Neural cell (in vitro differentiated cells): ENCODE measurements at regions not wholly inside any gene's neighbourhood (a gene's known extent, or its start where the extent isn't known, plus 50 kb on each side); places are given as distances from the start of the nearest gene placed in this dataset.

Experiments used
- H2AFZ ChIP-seq: fragments of 200-600, 300-800 bp; sonication (generic), shearing (Covaris generic); 2 replicates; pipeline ENCODE4 v1.6.0; 2014; ENCODE audit warnings: low read depth, mild to moderate bottlenecking, antibody characterized with exemption, low read length, moderate library complexity
- H3F3A ChIP-seq: fragments of 200-600 bp; shearing (Covaris generic); 2 replicates; pipeline ENCODE4 v1.6.1; 2016; ENCODE audit warnings: mild to moderate bottlenecking, moderate library complexity, mixed read lengths, antibody characterized with exemption, low read length; ENCODE audit not compliant: insufficient read depth, poor library complexity, severe bottlenecking
- H3K27ac ChIP-seq: fragments of 200-600, 300-800 bp; sonication (generic), shearing (Covaris generic); 2 replicates; pipeline ENCODE4 v1.5.1; 2014; ENCODE audit warnings: mild to moderate bottlenecking, low read length, moderate library complexity
- H3K27me3 ChIP-seq: fragments of 300-800, 200-600 bp; sonication (generic), shearing (Covaris generic); 2 replicates; pipeline ENCODE4 v1.6.0; 2014; ENCODE audit warnings: mild to moderate bottlenecking, low read depth, low read length, moderate library complexity; ENCODE audit not compliant: insufficient read depth
- H3K36me3 ChIP-seq: fragments of 300-800, 200-600 bp; sonication (generic), shearing (Covaris generic); 2 replicates; pipeline ENCODE4 v1.5.1; 2014; ENCODE audit warnings: mild to moderate bottlenecking, antibody characterized with exemption, low read length, moderate library complexity; ENCODE audit not compliant: insufficient read depth
- H3K4me2 ChIP-seq: fragments of 300-800, 200-600 bp; sonication (generic), shearing (Covaris generic); 2 replicates; pipeline ENCODE4 v1.6.0; 2014; ENCODE audit warnings: mild to moderate bottlenecking, low read length
- H3K4me3 ChIP-seq: fragments of 300-800, 200-600 bp; sonication (generic), shearing (Covaris generic); 2 replicates; pipeline ENCODE4 v1.5.1; 2014; ENCODE audit warnings: mild to moderate bottlenecking, low read length, moderate library complexity
- H3K79me2 ChIP-seq: fragments of 200-600 bp; shearing (Covaris generic); replicated peaks from 2 replicates; pipeline ENCODE4 v1.6.0; 2014; ENCODE audit warnings: mild to moderate bottlenecking, low read length, moderate library complexity; ENCODE audit not compliant: insufficient read depth
- H3K9ac ChIP-seq: fragments of 300-800, 200-600 bp; sonication (generic), shearing (Covaris generic); 2 replicates; pipeline ENCODE4 v1.6.1; 2016; ENCODE audit warnings: mild to moderate bottlenecking, low read length, mixed read lengths
- H3K9me2 ChIP-seq: fragments of 200-600 bp; shearing (Covaris generic); 2 replicates; pipeline ENCODE4 v1.6.1; 2016; ENCODE audit warnings: mild to moderate bottlenecking, low read length, mixed read lengths; ENCODE audit not compliant: insufficient read depth
- H3K9me3 ChIP-seq: fragments of 200-600, 300-800 bp; sonication (generic), shearing (Covaris generic); 2 replicates; pipeline ENCODE4 v1.6.1; 2016; ENCODE audit warnings: mild to moderate bottlenecking, mixed run types, low read length, moderate library complexity, mixed read lengths
- H4K20me1 ChIP-seq: fragments of 200-600 bp; shearing (Covaris generic); 2 replicates; pipeline ENCODE4 v1.6.1; 2016; ENCODE audit warnings: mild to moderate bottlenecking, mixed run types; ENCODE audit not compliant: insufficient read depth
- CTCF ChIP-seq: fragments of 450-650 bp; IDR thresholded peaks from 2 replicates; pipeline ENCODE4 v1.5.1; 2014; ENCODE audit warnings: antibody characterized with exemption, mild to moderate bottlenecking, moderate library complexity; ENCODE audit not compliant: poor library complexity, severe bottlenecking
- EP300 ChIP-seq: fragments of 450-650 bp; conservative IDR thresholded peaks from 2 replicates; pipeline ENCODE4 v1.6.1; 2014; ENCODE audit warnings: antibody characterized with exemption, mild to moderate bottlenecking, moderate library complexity; ENCODE audit not compliant: poor library complexity, severe bottlenecking
- EZH2 ChIP-seq: fragments of 200-600, 300-800 bp; shearing (Covaris generic), sonication (generic); IDR thresholded peaks from 2 replicates; pipeline ENCODE4 v1.6.1; 2014; ENCODE audit warnings: antibody characterized with exemption, low read length, borderline replicate concordance, mild to moderate bottlenecking; ENCODE audit not compliant: insufficient read depth, poor library complexity, severe bottlenecking
- MXI1 ChIP-seq: fragments of 450-650 bp; conservative IDR thresholded peaks from 2 replicates; pipeline ENCODE4 v1.6.1; 2014; ENCODE audit warnings: antibody characterized with exemption, mild to moderate bottlenecking; ENCODE audit not compliant: poor library complexity, severe bottlenecking
- POLR2AphosphoS5 ChIP-seq: IDR thresholded peaks from 2 replicates; pipeline ENCODE4 v1.6.1; 2012
- RAD21 ChIP-seq: fragments of 450-650 bp; conservative IDR thresholded peaks from 2 replicates; pipeline ENCODE4 v1.6.1; 2014; ENCODE audit warnings: antibody characterized with exemption, mild to moderate bottlenecking, moderate library complexity
- SMC3 ChIP-seq: fragments of 450-650 bp; conservative IDR thresholded peaks from 2 replicates; pipeline ENCODE4 v1.6.1; 2014; ENCODE audit warnings: antibody characterized with exemption, mild to moderate bottlenecking, moderate library complexity; ENCODE audit not compliant: poor library complexity
- TAF1 ChIP-seq: IDR thresholded peaks from 2 replicates; pipeline ENCODE4 v1.6.1; 2012; ENCODE audit warnings: low read depth
- TF ChIP-seq, protein P1 (sequence below): IDR thresholded peaks from 2 replicates; pipeline ENCODE4 v1.6.1; 2012; ENCODE audit warnings: borderline replicate concordance

GRCh38 chr7:106767498-106768323 is 97.4 kb upstream of the PIK3CG start:
- Histone ChIP-seq H3K27ac (no peak overlapping the region), H3K36me3 (no peaks in the 10 kb centered on the region), H3K79me2 (no peaks in the 10 kb centered on the region), H3K9me3 (no peaks in the 10 kb centered on the region), H3K4me2 (no peak overlapping the region), H3K9ac (no peak overlapping the region), H3K9me2 (no peaks in the 10 kb centered on the region), H4K20me1 (no peaks in the 10 kb centered on the region), H2AFZ (no peak overlapping the region), H3K27me3 (no peaks in the 10 kb centered on the region), H3F3A (no peaks in the 10 kb centered on the region), H3K4me3 (no peak overlapping the region)
- TF ChIP-seq MXI1 (no peak), TAF1 (no peak), CTCF (no peak), EP300 (no peak), SMC3 (no peak), POLR2AphosphoS5 (no peak), EZH2 (no peak), RAD21 (no peak)
- TF ChIP-seq, protein P1, sequence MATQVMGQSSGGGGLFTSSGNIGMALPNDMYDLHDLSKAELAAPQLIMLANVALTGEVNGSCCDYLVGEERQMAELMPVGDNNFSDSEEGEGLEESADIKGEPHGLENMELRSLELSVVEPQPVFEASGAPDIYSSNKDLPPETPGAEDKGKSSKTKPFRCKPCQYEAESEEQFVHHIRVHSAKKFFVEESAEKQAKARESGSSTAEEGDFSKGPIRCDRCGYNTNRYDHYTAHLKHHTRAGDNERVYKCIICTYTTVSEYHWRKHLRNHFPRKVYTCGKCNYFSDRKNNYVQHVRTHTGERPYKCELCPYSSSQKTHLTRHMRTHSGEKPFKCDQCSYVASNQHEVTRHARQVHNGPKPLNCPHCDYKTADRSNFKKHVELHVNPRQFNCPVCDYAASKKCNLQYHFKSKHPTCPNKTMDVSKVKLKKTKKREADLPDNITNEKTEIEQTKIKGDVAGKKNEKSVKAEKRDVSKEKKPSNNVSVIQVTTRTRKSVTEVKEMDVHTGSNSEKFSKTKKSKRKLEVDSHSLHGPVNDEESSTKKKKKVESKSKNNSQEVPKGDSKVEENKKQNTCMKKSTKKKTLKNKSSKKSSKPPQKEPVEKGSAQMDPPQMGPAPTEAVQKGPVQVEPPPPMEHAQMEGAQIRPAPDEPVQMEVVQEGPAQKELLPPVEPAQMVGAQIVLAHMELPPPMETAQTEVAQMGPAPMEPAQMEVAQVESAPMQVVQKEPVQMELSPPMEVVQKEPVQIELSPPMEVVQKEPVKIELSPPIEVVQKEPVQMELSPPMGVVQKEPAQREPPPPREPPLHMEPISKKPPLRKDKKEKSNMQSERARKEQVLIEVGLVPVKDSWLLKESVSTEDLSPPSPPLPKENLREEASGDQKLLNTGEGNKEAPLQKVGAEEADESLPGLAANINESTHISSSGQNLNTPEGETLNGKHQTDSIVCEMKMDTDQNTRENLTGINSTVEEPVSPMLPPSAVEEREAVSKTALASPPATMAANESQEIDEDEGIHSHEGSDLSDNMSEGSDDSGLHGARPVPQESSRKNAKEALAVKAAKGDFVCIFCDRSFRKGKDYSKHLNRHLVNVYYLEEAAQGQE: no peak

DNA sequence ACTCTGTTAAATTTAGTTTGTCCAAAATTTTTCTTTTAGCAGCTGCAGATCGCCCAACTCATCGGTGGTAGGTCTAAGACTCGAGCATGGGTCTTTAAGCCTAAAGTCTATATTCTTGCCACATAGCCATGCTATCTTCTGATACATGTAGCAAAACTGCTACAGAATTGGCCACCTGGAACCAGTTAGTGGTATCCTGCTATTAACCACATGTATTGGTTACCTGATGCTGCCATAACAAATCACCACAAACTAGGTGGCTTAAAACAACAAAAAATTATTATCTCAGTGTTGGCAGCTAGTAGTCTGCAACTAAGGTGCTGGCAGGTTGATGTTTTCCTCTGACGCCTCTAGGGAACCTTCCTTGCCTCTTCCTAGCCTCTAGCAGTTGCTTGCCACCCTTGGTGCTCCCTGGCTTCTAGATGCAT is 96.7 kb upstream of the PIK3CG start:
- Histone ChIP-seq H3K4me3 (no peak overlapping the region), H4K20me1 (no peaks in the 10 kb centered on the region), H3K79me2 (no peaks in the 10 kb centered on the region), H3F3A (no peaks in the 10 kb centered on the region), H3K4me2 (no peak overlapping the region), H3K27ac (no peak overlapping the region), H3K9ac (no peak overlapping the region), H2AFZ (no peak overlapping the region), H3K9me3 (no peaks in the 10 kb centered on the region), H3K9me2 (no peaks in the 10 kb centered on the region), H3K27me3 (no peaks in the 10 kb centered on the region), H3K36me3 (no peaks in the 10 kb centered on the region)
- no peak for TF ChIP-seq EZH2
